Memory B cell (primary cell): ENCODE measurements at regions not wholly inside any gene's neighbourhood (a gene's known extent, or its start where the extent isn't known, plus 50 kb on each side); places are given as distances from the start of the nearest gene placed in this dataset.

Experiments used
- ATAC-seq: fragments of 150-1000 bp; cut with Tn5 transposase; 2 replicates; pipeline ENCODE4 v1.10.0; 2021; ENCODE audit warnings: low read depth, mild to moderate bottlenecking, moderate library complexity
- DNase-seq, 2 donors: peaks; one replicate each; pipeline ENCODE4 v3.0.0; 2022; ENCODE audit warnings: low spot score in 2 of 2
- H3K27ac Mint-ChIP-seq: one replicate; pipeline ENCODE4 v1.8.0; 2022; ENCODE audit warnings: mild to moderate bottlenecking, moderate library complexity, mixed read lengths
- H3K27me3 Mint-ChIP-seq: one replicate; pipeline ENCODE4 v1.8.0; 2022; ENCODE audit warnings: mixed read lengths
- H3K36me3 Mint-ChIP-seq: one replicate; pipeline ENCODE4 v1.8.0; 2022; ENCODE audit warnings: mild to moderate bottlenecking, mixed read lengths
- H3K4me1 Mint-ChIP-seq: one replicate; pipeline ENCODE4 v1.8.0; 2022; ENCODE audit warnings: mixed read lengths
- H3K4me3 Mint-ChIP-seq: one replicate; pipeline ENCODE4 v1.8.0; 2022; ENCODE audit warnings: mild to moderate bottlenecking, moderate library complexity, mixed read lengths
- H3K9me3 Mint-ChIP-seq: one replicate; pipeline ENCODE4 v1.8.0; 2022; ENCODE audit warnings: mixed read lengths

GRCh38 chr10:78742730-78743615 is 325.8 kb upstream of the ZMIZ1 start:
- Mint-ChIP-seq H3K4me1 (no peaks in the 10 kb centered on the region), H3K36me3 (no peaks in the 10 kb centered on the region), H3K27me3 (peaks cover 8% of the 10 kb centered on the region), H3K9me3 (no peaks in the 10 kb centered on the region), H3K27ac (no peak overlapping the region), H3K4me3 (no peak overlapping the region)
- no peak for DNase-seq
- no peak for ATAC-seq

DNA sequence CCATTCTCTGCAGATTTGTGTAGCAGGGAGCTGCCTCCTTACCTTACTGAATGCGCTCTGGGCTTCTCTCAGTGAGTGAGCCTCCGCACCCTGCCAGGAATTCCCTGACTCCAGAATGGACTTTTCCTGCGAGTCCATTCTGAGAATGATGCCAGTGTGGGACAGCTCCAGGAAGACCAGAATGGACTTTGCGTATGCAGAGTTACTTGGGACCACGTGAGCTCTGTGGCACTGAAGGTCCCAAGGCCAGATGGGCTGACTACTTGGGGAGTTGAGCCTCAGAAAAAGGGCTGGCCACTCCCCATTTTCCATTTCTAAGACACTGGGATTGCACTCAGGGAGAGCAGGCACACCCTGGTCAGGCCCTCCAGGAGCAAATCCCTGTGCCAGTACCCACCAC is 324.7 kb upstream of the ZMIZ1 start:
- no peaks in the 10 kb centered on the region for H3K9me3 Mint-ChIP-seq
- no peak for ATAC-seq
- H3K27ac Mint-ChIP-seq, result no peak overlapping the region
- no peaks in the 10 kb centered on the region for H3K36me3 Mint-ChIP-seq
- no peak for DNase-seq
- H3K4me3 Mint-ChIP-seq, result no peak overlapping the region
- no peaks in the 10 kb centered on the region for H3K4me1 Mint-ChIP-seq
- peaks cover 11% of the 10 kb centered on the region for H3K27me3 Mint-ChIP-seq

- DNase-seq (no peak), ATAC-seq (no peak)
- Mint-ChIP-seq H3K4me1 (no peaks in the 10 kb centered on the region), H3K27ac (no peak overlapping the region), H3K4me3 (no peak overlapping the region), H3K9me3 (no peaks in the 10 kb centered on the region), H3K27me3 (peaks cover 14% of the 10 kb centered on the region), H3K36me3 (no peaks in the 10 kb centered on the region)
Measured at GRCh38 chr10:78744491-78745090, 324.2 kb upstream of the ZMIZ1 start.

GRCh38 chr10:78745441-78745840 is 323.3 kb upstream of the ZMIZ1 start:
- Mint-ChIP-seq H3K36me3 (no peaks in the 10 kb centered on the region), H3K27ac (no peak overlapping the region), H3K4me1 (no peaks in the 10 kb centered on the region), H3K27me3 (peaks cover 12% of the 10 kb centered on the region), H3K4me3 (no peak overlapping the region), H3K9me3 (no peaks in the 10 kb centered on the region)
- no peak for DNase-seq
- no peak for ATAC-seq

- Mint-ChIP-seq H3K27ac (no peak overlapping the region), H3K36me3 (no peaks in the 10 kb centered on the region), H3K4me3 (no peak overlapping the region), H3K4me1 (no peaks in the 10 kb centered on the region), H3K9me3 (no peaks in the 10 kb centered on the region), H3K27me3 (peaks cover 12% of the 10 kb centered on the region)
- ATAC-seq, result no peak
- no peak for DNase-seq
Measured at GRCh38 chr10:78746155-78746763, 322.5 kb upstream of the ZMIZ1 start.

DNA sequence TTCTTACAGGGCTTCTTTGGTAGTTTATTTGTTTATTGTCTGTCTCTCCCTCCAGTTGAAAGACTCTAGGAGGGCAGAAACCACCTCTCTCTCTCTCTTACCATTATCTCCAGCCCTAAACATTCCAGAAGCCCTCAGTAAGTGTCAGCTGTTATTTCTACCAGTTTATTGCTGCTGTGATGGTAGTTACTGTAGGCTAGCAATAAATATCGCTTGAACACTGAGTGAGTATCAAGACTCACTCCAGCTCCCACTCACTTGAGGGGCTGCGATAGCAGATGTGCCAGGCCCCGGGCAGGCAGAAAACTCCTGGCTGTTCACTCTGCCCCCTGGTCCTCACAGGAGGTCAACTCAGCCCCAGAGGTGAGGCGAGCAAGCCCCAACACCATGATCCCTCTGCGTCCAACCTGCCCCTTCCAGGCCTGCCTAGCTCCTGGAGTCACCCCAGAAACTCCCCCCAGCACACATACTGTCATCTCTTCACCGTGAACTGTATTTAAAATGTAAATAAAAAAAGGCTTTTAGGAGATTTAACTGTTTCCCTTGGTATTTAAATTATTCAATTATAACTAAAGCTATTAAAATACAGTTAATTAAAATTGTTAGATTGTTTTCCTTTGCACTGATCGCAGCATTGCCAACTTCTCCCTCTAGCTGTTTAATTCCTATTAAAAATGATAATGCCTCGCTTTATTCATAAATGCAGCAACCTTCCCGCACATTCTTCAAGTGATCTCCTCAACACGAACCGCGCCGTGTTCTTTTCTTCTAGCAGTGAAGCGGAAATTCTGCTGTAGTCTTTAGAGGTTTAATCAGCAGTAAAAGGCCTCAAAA is 321.1 kb upstream of the ZMIZ1 start:
- Mint-ChIP-seq H3K27me3 (peaks cover 13% of the 10 kb centered on the region), H3K4me3 (no peak overlapping the region), H3K36me3 (no peaks in the 10 kb centered on the region), H3K27ac (no peak overlapping the region), H3K4me1 (no peaks in the 10 kb centered on the region), H3K9me3 (no peaks in the 10 kb centered on the region)
- ATAC-seq (no peak), DNase-seq (no peak)

DNA sequence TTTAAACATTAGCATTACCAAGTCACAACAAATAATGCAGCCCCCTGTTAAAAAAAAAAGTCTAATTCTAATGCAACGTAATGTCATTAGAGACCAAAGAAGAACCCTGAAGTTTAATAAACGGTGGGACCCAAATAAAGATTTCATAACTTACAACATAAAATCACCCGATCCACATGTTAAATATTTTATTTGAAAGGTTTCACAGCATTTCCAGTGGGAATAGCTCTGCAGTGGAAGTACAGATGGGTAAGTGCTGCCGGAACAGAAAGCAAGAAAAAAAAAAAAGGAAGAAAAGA is 320.6 kb upstream of the ZMIZ1 start:
- Mint-ChIP-seq H3K4me1 (no peaks in the 10 kb centered on the region), H3K4me3 (no peak overlapping the region), H3K27ac (no peak overlapping the region), H3K36me3 (no peaks in the 10 kb centered on the region), H3K27me3 (peaks cover 15% of the 10 kb centered on the region), H3K9me3 (no peaks in the 10 kb centered on the region)
- ATAC-seq (no peak), DNase-seq (no peak)

DNA sequence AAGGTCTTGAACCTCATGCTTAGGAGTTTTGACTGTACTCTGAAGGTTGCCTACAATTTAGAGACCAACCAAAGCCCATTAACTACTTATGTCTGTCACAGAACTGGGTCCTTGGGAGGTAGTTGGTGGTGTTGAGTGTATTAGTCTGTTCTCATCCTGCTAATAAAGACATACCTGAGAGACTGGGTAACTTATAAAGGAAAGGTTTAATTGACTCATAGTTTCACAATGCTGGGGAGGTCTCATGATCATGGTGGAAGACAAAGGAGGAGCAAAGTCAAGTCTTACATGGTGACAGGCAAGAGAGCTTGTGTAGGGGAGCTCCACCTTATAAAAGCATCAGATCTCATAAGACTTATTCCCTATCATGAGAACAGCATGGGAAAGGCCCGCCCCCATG is 319.6 kb upstream of the ZMIZ1 start:
- H3K27ac Mint-ChIP-seq, result no peak overlapping the region
- H3K36me3 Mint-ChIP-seq, result no peaks in the 10 kb centered on the region
- H3K27me3 Mint-ChIP-seq, result peaks cover 18% of the 10 kb centered on the region
- H3K4me1 Mint-ChIP-seq, result no peaks in the 10 kb centered on the region
- H3K9me3 Mint-ChIP-seq, result no peaks in the 10 kb centered on the region
- no peak for DNase-seq
- no peak overlapping the region for H3K4me3 Mint-ChIP-seq
- no peak for ATAC-seq

DNA sequence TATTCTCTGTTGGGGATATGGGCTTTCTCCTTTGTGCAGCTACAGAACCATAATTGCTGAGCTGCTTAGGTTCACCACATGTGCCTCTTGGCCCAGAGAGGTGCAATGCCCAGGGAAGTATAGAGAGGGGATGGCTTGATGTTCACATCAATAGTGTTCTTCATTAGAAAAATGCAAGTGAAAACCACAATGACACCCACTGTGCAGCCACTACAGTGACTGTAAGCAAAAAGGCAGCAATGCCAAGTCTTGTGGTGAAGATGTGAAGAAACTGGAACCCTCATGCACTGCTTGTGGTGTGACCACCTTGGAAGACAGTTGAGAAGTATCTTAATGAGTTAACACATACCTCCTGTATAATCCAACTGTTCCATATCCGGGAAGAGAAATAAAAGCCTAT is 318.9 kb upstream of the ZMIZ1 start:
- ATAC-seq (no peak), DNase-seq (no peak)
- Mint-ChIP-seq H3K4me1 (no peaks in the 10 kb centered on the region), H3K36me3 (no peaks in the 10 kb centered on the region), H3K4me3 (no peak overlapping the region), H3K27me3 (peaks cover 18% of the 10 kb centered on the region), H3K27ac (no peak overlapping the region), H3K9me3 (no peaks in the 10 kb centered on the region)

DNA sequence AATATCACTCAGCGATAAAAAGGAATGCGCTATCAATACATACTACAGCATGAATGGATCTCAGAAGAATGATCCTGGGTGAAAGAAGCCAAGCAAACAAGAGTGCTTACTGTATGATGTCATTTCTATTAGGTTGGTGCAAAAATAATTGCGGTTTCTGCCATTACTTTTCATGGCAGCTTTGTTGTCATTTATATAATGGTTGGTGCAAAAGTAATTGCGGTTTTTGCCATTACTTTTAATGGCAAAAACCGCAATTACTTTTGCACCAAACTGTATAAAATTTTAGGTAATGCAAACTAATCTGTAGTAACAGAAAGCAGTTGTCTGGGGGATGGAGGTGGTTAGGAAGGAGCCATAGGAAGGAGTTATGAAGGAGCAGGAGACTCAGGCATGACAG is 318.3 kb upstream of the ZMIZ1 start:
- no peak for ATAC-seq
- Mint-ChIP-seq H3K4me3 (no peak overlapping the region), H3K9me3 (no peaks in the 10 kb centered on the region), H3K4me1 (no peaks in the 10 kb centered on the region), H3K27me3 (peaks cover 18% of the 10 kb centered on the region), H3K36me3 (no peaks in the 10 kb centered on the region), H3K27ac (no peak overlapping the region)
- DNase-seq, result no peak

- Mint-ChIP-seq H3K36me3 (no peaks in the 10 kb centered on the region), H3K27ac (no peak overlapping the region), H3K27me3 (peaks cover 21% of the 10 kb centered on the region), H3K9me3 (no peaks in the 10 kb centered on the region), H3K4me1 (no peaks in the 10 kb centered on the region), H3K4me3 (no peak overlapping the region)
- DNase-seq (no peak), ATAC-seq (no peak)
Measured at GRCh38 chr10:78751716-78752115, 317.1 kb upstream of the ZMIZ1 start.

GRCh38 chr10:78752221-78752620 is 316.5 kb upstream of the ZMIZ1 start:
- DNase-seq (no peak), ATAC-seq (no peak)
- Mint-ChIP-seq H3K27me3 (peaks cover 18% of the 10 kb centered on the region), H3K36me3 (no peaks in the 10 kb centered on the region), H3K4me1 (no peaks in the 10 kb centered on the region), H3K27ac (no peak overlapping the region), H3K9me3 (no peaks in the 10 kb centered on the region), H3K4me3 (no peak overlapping the region)

- ATAC-seq (no peak), DNase-seq (no peak)
- no peaks in the 10 kb centered on the region for H3K36me3 Mint-ChIP-seq
- no peaks in the 10 kb centered on the region for H3K9me3 Mint-ChIP-seq
- no peak overlapping the region for H3K4me3 Mint-ChIP-seq
- H3K4me1 Mint-ChIP-seq, result no peaks in the 10 kb centered on the region
- no peak overlapping the region for H3K27ac Mint-ChIP-seq
- peaks cover 16% of the 10 kb centered on the region for H3K27me3 Mint-ChIP-seq
Measured at GRCh38 chr10:78752708-78753107, 316.1 kb upstream of the ZMIZ1 start.
